Suprapubic skin (tissue), 4 donors: ENCODE measurements at regions not wholly inside any gene's neighbourhood (a gene's known extent, or its start where the extent isn't known, plus 50 kb on each side); places are given as distances from the start of the nearest gene placed in this dataset.

Experiments
- DNase-seq, 2 donors: peaks; one replicate each; pipeline ENCODE4 v3.0.0-alpha.2; 2019; ENCODE audit warnings: low spot score in 2 of 2
- H3K27ac ChIP-seq: fragments of 200-600 bp; sonication (generic); one replicate; pipeline ENCODE4 v1.5.1; 2019
- H3K27me3 ChIP-seq: fragments of 200-600 bp; sonication (generic); one replicate; pipeline ENCODE4 v1.5.1; 2019
- H3K36me3 ChIP-seq: fragments of 200-600 bp; sonication (generic); one replicate; pipeline ENCODE4 v1.5.1; 2019
- H3K4me1 ChIP-seq: fragments of 200-600 bp; sonication (generic); one replicate; pipeline ENCODE4 v1.5.1; 2019
- H3K4me3 ChIP-seq: fragments of 200-600 bp; sonication (generic); one replicate; pipeline ENCODE4 v1.5.1; 2019; ENCODE audit warnings: mild to moderate bottlenecking
- H3K9me3 ChIP-seq: fragments of 200-600 bp; sonication (generic); one replicate; pipeline ENCODE4 v1.5.1; 2019
- EP300 ChIP-seq: sonication (generic); formaldehyde crosslinking; IDR thresholded peaks from one replicate; pipeline ENCODE4 v1.6.1; 2017; ENCODE audit warnings: antibody characterized with exemption
- POLR2A ChIP-seq, 2 donors: fragments of 450-650 bp; IDR thresholded peaks; one replicate each; pipeline ENCODE4 v1.6.1; 2017; ENCODE audit warnings: antibody characterized with exemption in 2 of 2, mild to moderate bottlenecking in 2 of 2, moderate library complexity in 2 of 2
- POLR2AphosphoS5 ChIP-seq, 3 donors: sonication (generic); formaldehyde crosslinking; IDR thresholded peaks; one replicate each; pipeline ENCODE4 v1.6.1; 2017; ENCODE audit warnings: antibody characterized with exemption in 3 of 3
- WGBS: methylation state at CpG from one replicate; pipeline ENCODE4 v1.1.5; 2018; 5-methylcytosine and 5-hydroxymethylcytosine counted together
- TF ChIP-seq, protein P1 (sequence below), 2 donors: fragments of 200-600 bp in 1 of 2; fragments of 450-650 bp in 1 of 2; sonication (generic) in 1 of 2; IDR thresholded peaks; one replicate each; pipeline ENCODE4 v1.5.1; 2016 to 2019; ENCODE audit warnings: antibody characterized with exemption in 2 of 2, mild to moderate bottlenecking in 1 of 2, moderate library complexity in 1 of 2

- H3K36me3 ChIP-seq: no peaks in the 10 kb centered on the region
- H3K4me1 ChIP-seq: no peaks in the 10 kb centered on the region
- H3K4me3 ChIP-seq: no peak overlapping the region
- TF ChIP-seq, protein P1, sequence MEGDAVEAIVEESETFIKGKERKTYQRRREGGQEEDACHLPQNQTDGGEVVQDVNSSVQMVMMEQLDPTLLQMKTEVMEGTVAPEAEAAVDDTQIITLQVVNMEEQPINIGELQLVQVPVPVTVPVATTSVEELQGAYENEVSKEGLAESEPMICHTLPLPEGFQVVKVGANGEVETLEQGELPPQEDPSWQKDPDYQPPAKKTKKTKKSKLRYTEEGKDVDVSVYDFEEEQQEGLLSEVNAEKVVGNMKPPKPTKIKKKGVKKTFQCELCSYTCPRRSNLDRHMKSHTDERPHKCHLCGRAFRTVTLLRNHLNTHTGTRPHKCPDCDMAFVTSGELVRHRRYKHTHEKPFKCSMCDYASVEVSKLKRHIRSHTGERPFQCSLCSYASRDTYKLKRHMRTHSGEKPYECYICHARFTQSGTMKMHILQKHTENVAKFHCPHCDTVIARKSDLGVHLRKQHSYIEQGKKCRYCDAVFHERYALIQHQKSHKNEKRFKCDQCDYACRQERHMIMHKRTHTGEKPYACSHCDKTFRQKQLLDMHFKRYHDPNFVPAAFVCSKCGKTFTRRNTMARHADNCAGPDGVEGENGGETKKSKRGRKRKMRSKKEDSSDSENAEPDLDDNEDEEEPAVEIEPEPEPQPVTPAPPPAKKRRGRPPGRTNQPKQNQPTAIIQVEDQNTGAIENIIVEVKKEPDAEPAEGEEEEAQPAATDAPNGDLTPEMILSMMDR (IDR thresholded peaks at IDR 0.05): no peak
- TF ChIP-seq POLR2AphosphoS5 (IDR thresholded peaks at IDR 0.05) (no peak), EP300 (no peak), POLR2A (IDR thresholded peaks at IDR 0.05) (no peak)
- DNase-seq: no peak
- H3K9me3 ChIP-seq: no peaks in the 10 kb centered on the region
- WGBS: 95% methylated on average over 2 of the region's 2 CpGs
- no peak overlapping the region for H3K27ac ChIP-seq
- no peaks in the 10 kb centered on the region for H3K27me3 ChIP-seq
Observed at GRCh38 chr5:106202035-106202434, 1468.7 kb downstream of the EFNA5 start.

- TF ChIP-seq POLR2A (IDR thresholded peaks at IDR 0.05) (no peak), EP300 (no peak), POLR2AphosphoS5 (IDR thresholded peaks at IDR 0.05) (no peak)
- TF ChIP-seq, protein P1 (IDR thresholded peaks at IDR 0.05): no peak
- Histone ChIP-seq H3K9me3 (no peaks in the 10 kb centered on the region), H3K4me3 (no peak overlapping the region), H3K27me3 (no peaks in the 10 kb centered on the region), H3K4me1 (no peaks in the 10 kb centered on the region), H3K27ac (no peak overlapping the region), H3K36me3 (no peaks in the 10 kb centered on the region)
- DNase-seq: no peak
- WGBS: 78% methylated on average over 4 of the region's 4 CpGs
Observed at GRCh38 chr5:106200971-106201370, 1469.8 kb downstream of the EFNA5 start.

GRCh38 chr5:106195679-106196474, 1474.9 kb downstream of the EFNA5 start:
- no peaks in the 10 kb centered on the region for H3K36me3 ChIP-seq
- no peak for TF ChIP-seq EP300
- TF ChIP-seq, protein P1 (IDR thresholded peaks at IDR 0.05): no peak
- TF ChIP-seq POLR2A (IDR thresholded peaks at IDR 0.05): no peak
- TF ChIP-seq POLR2AphosphoS5 (IDR thresholded peaks at IDR 0.05): no peak

GRCh38 chr5:106189121-106189809, 1481.5 kb downstream of the EFNA5 start:
- TF ChIP-seq EP300 (no peak), POLR2AphosphoS5 (IDR thresholded peaks at IDR 0.05) (no peak), POLR2A (IDR thresholded peaks at IDR 0.05) (no peak)
- TF ChIP-seq, protein P1 (IDR thresholded peaks at IDR 0.05): no peak
- Histone ChIP-seq H3K4me3 (no peak overlapping the region), H3K36me3 (no peaks in the 10 kb centered on the region), H3K27me3 (no peaks in the 10 kb centered on the region), H3K9me3 (no peaks in the 10 kb centered on the region), H3K27ac (no peak overlapping the region), H3K4me1 (no peaks in the 10 kb centered on the region)
- WGBS: 73% methylated on average over 3 of the region's 3 CpGs
- no peak for DNase-seq

More at GRCh38 chr5:106195679-106196474, 1474.9 kb downstream of the EFNA5 start:
- H3K4me1 ChIP-seq: no peaks in the 10 kb centered on the region
- no peak overlapping the region for H3K27ac ChIP-seq
- H3K4me3 ChIP-seq: no peak overlapping the region
- H3K27me3 ChIP-seq: no peaks in the 10 kb centered on the region
- no peak for DNase-seq
- 73% methylated on average over 5 of the region's 5 CpGs for WGBS
- H3K9me3 ChIP-seq: no peaks in the 10 kb centered on the region

- WGBS: 74% methylated on average over 3 of the region's 3 CpGs
- Histone ChIP-seq H3K9me3 (no peaks in the 10 kb centered on the region), H3K36me3 (no peaks in the 10 kb centered on the region), H3K4me3 (no peak overlapping the region), H3K4me1 (no peaks in the 10 kb centered on the region), H3K27ac (no peak overlapping the region), H3K27me3 (no peaks in the 10 kb centered on the region)
- TF ChIP-seq, protein P1 (IDR thresholded peaks at IDR 0.05): no peak
- TF ChIP-seq POLR2AphosphoS5 (IDR thresholded peaks at IDR 0.05) (no peak), EP300 (no peak), POLR2A (IDR thresholded peaks at IDR 0.05) (no peak)
- no peak for DNase-seq
Observed at GRCh38 chr5:106185661-106186081, 1485.1 kb downstream of the EFNA5 start.
